A673 (cell line): ENCODE measurements at regions not wholly inside any gene's neighbourhood (a gene's known extent, or its start where the extent isn't known, plus 50 kb on each side); places are given as distances from the start of the nearest gene placed in this dataset.

Experiments
- BruUV-seq: library from RNA; stranded (reverse); fragments of 400-500 nt; replicated peaks from 2 replicates; lab custom pipeline; 2021; lab: Mats Ljungman, UMichigan
- CTCF ChIA-PET: fragments of 300-600 bp; sonication (Branson Sonifier 250); formaldehyde crosslinking; loops from one replicate; lab custom pipeline; 2022; ENCODE audit warnings: antibody characterized with exemption; lab: Charles Lee
- POLR2A ChIA-PET: fragments of 300-600 bp; sonication (Branson Sonifier 250); formaldehyde crosslinking; loops from one replicate; lab custom pipeline; 2022; ENCODE audit warnings: antibody characterized with exemption; ENCODE audit not compliant: low non-redundant PET; lab: Charles Lee
- DNase-seq: peaks from one replicate; pipeline ENCODE4 v3.0.0-alpha.2; 2015; ENCODE audit warnings: low spot score
- H3K27ac ChIP-seq: fragments of 200-600 bp; sonication (generic); 2 replicates; pipeline ENCODE4 v1.5.1; 2016; ENCODE audit warnings: mixed run types, low read depth, mild to moderate bottlenecking, mixed read lengths, antibody characterized with exemption, low read length; ENCODE audit not compliant: poor library complexity, severe bottlenecking
- H3K27me3 ChIP-seq: fragments of 200-600 bp; sonication (generic); replicated peaks from 2 replicates; pipeline ENCODE4 v1.6.1; 2017; ENCODE audit warnings: mixed run types, low read depth, mild to moderate bottlenecking, mixed read lengths, antibody characterized with exemption, low read length; ENCODE audit not compliant: insufficient read depth, poor library complexity
- H3K36me3 ChIP-seq: fragments of 200-600 bp; sonication (generic); 2 replicates; pipeline ENCODE4 v1.6.1; 2016; ENCODE audit warnings: mixed run types, mild to moderate bottlenecking, mixed read lengths, antibody characterized with exemption, low read length; ENCODE audit not compliant: insufficient read depth, poor library complexity, severe bottlenecking
- H3K4me1 ChIP-seq: fragments of 200-600 bp; sonication (generic); 2 replicates; pipeline ENCODE4 v1.6.1; 2017; ENCODE audit warnings: mixed run types, mild to moderate bottlenecking, mixed read lengths, antibody characterized with exemption, low read length; ENCODE audit not compliant: insufficient read depth, poor library complexity, severe bottlenecking
- H3K4me3 ChIP-seq: fragments of 200-600 bp; sonication (generic); 2 replicates; pipeline ENCODE4 v1.5.1; 2016; ENCODE audit warnings: low read depth, mixed run types, mild to moderate bottlenecking, mixed read lengths, low read length; ENCODE audit not compliant: poor library complexity, severe bottlenecking
- H3K9me3 ChIP-seq: fragments of 200-600 bp; sonication (generic); 2 replicates; pipeline ENCODE4 v1.6.1; 2016; ENCODE audit warnings: mixed run types, low read depth, mild to moderate bottlenecking, mixed read lengths, antibody characterized with exemption, low read length; ENCODE audit not compliant: poor library complexity, severe bottlenecking
- EZH2 ChIP-seq: fragments of 200-600 bp; sonication (generic); IDR thresholded peaks from 2 replicates; pipeline ENCODE4 v1.6.1; 2017; ENCODE audit warnings: borderline replicate concordance, low read depth, mild to moderate bottlenecking, mixed read lengths, antibody characterized with exemption, low read length; ENCODE audit not compliant: poor library complexity, severe bottlenecking
- intact Hi-C: fragments of 100-400 bp; cut with micrococcal nuclease; formaldehyde crosslinking; loops from one replicate; pipeline ENCODE4 v1.10.0; 2022; ENCODE audit not compliant: unreplicated experiment
- TF ChIP-seq, protein P1 (sequence below): fragments of 300-800, 200-600 bp; sonication (generic); conservative IDR thresholded peaks from 2 replicates; pipeline ENCODE4 v1.5.1; 2017; ENCODE audit warnings: low read depth, mild to moderate bottlenecking, antibody characterized with exemption, low read length, moderate library complexity, mixed read lengths

- intact Hi-C loops, result no loop called here
- H3K9me3 ChIP-seq, result no peaks in the 10 kb centered on the region
- no peaks in the 10 kb centered on the region for H3K36me3 ChIP-seq
- no peak overlapping the region for H3K27ac ChIP-seq
- ChIA-PET POLR2A (no interaction called here), CTCF (no interaction called here)
- BruUV-seq, result no TSS peak
- TF ChIP-seq EZH2, result no peak
- TF ChIP-seq, protein P1, sequence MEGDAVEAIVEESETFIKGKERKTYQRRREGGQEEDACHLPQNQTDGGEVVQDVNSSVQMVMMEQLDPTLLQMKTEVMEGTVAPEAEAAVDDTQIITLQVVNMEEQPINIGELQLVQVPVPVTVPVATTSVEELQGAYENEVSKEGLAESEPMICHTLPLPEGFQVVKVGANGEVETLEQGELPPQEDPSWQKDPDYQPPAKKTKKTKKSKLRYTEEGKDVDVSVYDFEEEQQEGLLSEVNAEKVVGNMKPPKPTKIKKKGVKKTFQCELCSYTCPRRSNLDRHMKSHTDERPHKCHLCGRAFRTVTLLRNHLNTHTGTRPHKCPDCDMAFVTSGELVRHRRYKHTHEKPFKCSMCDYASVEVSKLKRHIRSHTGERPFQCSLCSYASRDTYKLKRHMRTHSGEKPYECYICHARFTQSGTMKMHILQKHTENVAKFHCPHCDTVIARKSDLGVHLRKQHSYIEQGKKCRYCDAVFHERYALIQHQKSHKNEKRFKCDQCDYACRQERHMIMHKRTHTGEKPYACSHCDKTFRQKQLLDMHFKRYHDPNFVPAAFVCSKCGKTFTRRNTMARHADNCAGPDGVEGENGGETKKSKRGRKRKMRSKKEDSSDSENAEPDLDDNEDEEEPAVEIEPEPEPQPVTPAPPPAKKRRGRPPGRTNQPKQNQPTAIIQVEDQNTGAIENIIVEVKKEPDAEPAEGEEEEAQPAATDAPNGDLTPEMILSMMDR, result no peak
- peaks cover 23% of the 10 kb centered on the region for H3K27me3 ChIP-seq
- DNase-seq, result no peak
- no peaks in the 10 kb centered on the region for H3K4me1 ChIP-seq
- H3K4me3 ChIP-seq, result no peak overlapping the region
These were observed 58.0 kb downstream of the RBFOX3 start for GRCh38 chr17:79552824-79553223.

DNA sequence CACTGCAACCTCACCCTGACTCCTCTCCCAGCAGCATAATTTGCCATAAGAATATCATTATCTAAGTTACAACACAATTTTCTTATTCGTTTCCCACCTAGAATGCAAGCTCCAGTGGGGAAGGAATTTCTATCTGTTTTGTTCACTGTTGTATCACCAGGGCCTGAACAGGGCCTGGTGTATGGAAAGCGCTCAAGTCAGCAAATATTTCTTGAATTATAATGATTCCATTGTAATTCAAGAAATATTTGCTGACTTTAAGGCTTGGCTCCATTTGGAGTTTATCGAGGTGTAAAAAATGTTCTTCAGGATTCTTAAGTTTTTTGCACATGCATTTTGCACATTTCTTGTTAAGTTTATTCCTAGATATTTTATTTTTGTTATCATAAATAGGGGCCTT is 58.4 kb downstream of the RBFOX3 start:
- ChIA-PET POLR2A (no interaction called here), CTCF (no interaction called here)
- H3K4me1 ChIP-seq, result no peaks in the 10 kb centered on the region
- TF ChIP-seq EZH2, result no peak
- TF ChIP-seq, protein P1, result no peak
- H3K36me3 ChIP-seq, result no peaks in the 10 kb centered on the region
- BruUV-seq, result no TSS peak
- no peak overlapping the region for H3K4me3 ChIP-seq
- intact Hi-C loops, result no loop called here
- H3K9me3 ChIP-seq, result no peaks in the 10 kb centered on the region
- no peak for DNase-seq
- no peak overlapping the region for H3K27ac ChIP-seq
- H3K27me3 ChIP-seq, result peaks cover 23% of the 10 kb centered on the region

DNA sequence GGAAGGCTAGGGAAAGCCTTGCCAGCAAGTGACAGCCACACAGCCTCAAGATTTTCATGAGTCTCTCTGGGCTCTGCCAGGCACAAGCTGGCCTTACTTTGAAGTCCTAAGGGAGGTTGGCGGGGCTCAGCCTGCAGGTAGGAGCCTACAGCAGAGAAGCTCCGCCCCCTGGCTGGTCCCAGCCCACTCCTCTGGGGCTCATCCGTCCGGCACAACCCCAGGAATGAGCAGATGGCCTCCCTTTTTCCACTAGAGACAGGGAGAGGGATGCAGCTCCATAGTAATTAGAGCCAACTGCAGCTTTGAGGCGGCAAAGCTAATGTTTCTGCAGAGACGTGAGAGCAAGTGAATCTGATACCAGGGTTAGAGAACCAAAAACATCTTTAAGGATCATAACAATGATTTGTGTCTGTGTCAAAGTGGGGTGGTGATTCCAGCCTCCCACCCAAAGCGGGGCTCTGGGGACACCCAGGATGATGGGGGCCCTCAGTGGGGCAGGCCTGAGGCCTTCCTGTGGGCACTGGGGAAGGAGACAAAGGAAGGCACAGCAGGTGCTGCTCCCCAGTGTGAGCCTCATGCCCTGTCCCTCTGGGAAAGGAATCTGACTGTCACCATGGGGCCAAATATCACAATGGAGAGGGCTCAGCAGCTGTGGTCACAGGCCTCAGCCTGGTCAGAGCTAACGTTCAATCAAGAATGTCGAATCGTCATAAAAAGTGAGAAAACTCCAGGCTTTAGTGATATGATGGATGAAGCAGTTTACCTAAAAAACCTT is 61.5 kb downstream of the RBFOX3 start:
- Histone ChIP-seq H3K9me3 (no peaks in the 10 kb centered on the region), H3K27me3 (peaks cover 35% of the 10 kb centered on the region), H3K4me1 (no peaks in the 10 kb centered on the region), H3K27ac (no peak overlapping the region), H3K4me3 (no peak overlapping the region), H3K36me3 (no peaks in the 10 kb centered on the region)
- no TSS peak for BruUV-seq
- POLR2A ChIA-PET, result no interaction called here
- intact Hi-C loops, result no loop called here
- no peak for TF ChIP-seq EZH2
- TF ChIP-seq, protein P1, result no peak
- CTCF ChIA-PET, result no interaction called here
- no peak for DNase-seq
